Prostate gland (tissue), 2 donors: ENCODE measurements at regions not wholly inside any gene's neighbourhood (a gene's known extent, or its start where the extent isn't known, plus 50 kb on each side); places are given as distances from the start of the nearest gene placed in this dataset.

Source experiments
- POLR2A ChIP-seq: fragments of 450-650 bp; IDR thresholded peaks from one replicate; pipeline ENCODE4 v1.6.1; 2016; ENCODE audit warnings: antibody characterized with exemption, mild to moderate bottlenecking
- POLR2AphosphoS5 ChIP-seq: sonication (generic); formaldehyde crosslinking; IDR thresholded peaks from one replicate; pipeline ENCODE4 v1.6.1; 2017; ENCODE audit warnings: antibody characterized with exemption
- TF ChIP-seq, protein P1 (sequence below), 4 experiments: fragments of 200-600 bp in 2 of 4; fragments of 450-650 bp in 2 of 4; sonication (generic) in 2 of 4; IDR thresholded peaks; 1 replicate in 3 of 4; 2 replicates in 1 of 4; pipeline ENCODE4 v1.5.1; 2016 to 2019; ENCODE audit warnings: antibody characterized with exemption in 4 of 4, mild to moderate bottlenecking in 2 of 4, moderate library complexity in 2 of 4

- TF ChIP-seq, protein P1, sequence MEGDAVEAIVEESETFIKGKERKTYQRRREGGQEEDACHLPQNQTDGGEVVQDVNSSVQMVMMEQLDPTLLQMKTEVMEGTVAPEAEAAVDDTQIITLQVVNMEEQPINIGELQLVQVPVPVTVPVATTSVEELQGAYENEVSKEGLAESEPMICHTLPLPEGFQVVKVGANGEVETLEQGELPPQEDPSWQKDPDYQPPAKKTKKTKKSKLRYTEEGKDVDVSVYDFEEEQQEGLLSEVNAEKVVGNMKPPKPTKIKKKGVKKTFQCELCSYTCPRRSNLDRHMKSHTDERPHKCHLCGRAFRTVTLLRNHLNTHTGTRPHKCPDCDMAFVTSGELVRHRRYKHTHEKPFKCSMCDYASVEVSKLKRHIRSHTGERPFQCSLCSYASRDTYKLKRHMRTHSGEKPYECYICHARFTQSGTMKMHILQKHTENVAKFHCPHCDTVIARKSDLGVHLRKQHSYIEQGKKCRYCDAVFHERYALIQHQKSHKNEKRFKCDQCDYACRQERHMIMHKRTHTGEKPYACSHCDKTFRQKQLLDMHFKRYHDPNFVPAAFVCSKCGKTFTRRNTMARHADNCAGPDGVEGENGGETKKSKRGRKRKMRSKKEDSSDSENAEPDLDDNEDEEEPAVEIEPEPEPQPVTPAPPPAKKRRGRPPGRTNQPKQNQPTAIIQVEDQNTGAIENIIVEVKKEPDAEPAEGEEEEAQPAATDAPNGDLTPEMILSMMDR (IDR thresholded peaks at IDR 0.05): no peak
- TF ChIP-seq POLR2A (no peak), POLR2AphosphoS5 (no peak)
Observed at GRCh38 chr10:117926491-117926890, 120.2 kb downstream of the RAB11FIP2 start.
